Suprapubic skin (tissue), 4 donors: ENCODE measurements at regions not wholly inside any gene's neighbourhood (a gene's known extent, or its start where the extent isn't known, plus 50 kb on each side); places are given as distances from the start of the nearest gene placed in this dataset.

ENCODE experiments used
- EP300 ChIP-seq: sonication (generic); formaldehyde crosslinking; IDR thresholded peaks from one replicate; pipeline ENCODE4 v1.6.1; 2017; ENCODE audit warnings: antibody characterized with exemption
- POLR2A ChIP-seq, 2 donors: fragments of 450-650 bp; IDR thresholded peaks; one replicate each; pipeline ENCODE4 v1.6.1; 2017; ENCODE audit warnings: antibody characterized with exemption in 2 of 2, mild to moderate bottlenecking in 2 of 2, moderate library complexity in 2 of 2
- POLR2AphosphoS5 ChIP-seq, 3 donors: sonication (generic); formaldehyde crosslinking; IDR thresholded peaks; one replicate each; pipeline ENCODE4 v1.6.1; 2017; ENCODE audit warnings: antibody characterized with exemption in 3 of 3
- TF ChIP-seq, protein P1 (sequence below), 2 donors: fragments of 200-600 bp in 1 of 2; fragments of 450-650 bp in 1 of 2; sonication (generic) in 1 of 2; IDR thresholded peaks; one replicate each; pipeline ENCODE4 v1.5.1; 2016 to 2019; ENCODE audit warnings: antibody characterized with exemption in 2 of 2, mild to moderate bottlenecking in 1 of 2, moderate library complexity in 1 of 2

DNA sequence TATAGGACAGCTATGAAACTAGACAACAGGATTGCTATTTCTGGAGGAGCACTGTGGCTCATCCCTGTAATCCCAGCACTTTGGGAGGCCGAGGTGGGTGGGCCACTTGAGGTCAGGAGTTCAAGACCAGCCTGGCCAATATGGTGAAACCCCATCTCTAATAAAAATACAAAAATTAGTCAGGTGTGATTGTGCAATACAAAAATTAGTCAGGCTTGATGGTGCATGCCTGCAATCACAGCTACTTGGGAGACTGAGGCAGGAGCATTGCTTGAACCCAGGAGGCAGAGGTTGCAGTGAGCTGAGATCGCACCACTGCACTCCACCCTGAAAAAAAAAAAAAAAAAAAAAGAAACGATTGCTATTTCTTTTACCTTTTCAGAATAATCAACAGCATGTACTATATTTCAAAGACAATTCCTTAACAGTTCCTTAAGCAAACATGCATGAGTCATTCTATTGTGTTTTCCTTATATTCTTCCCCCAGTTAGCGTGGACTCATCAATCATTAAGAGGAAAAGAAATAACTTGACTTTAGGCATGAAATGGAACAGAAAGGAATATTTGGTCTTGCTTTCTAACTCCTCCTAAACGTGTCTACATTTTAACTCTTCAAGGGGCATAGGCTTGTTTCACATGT lies 162.6 kb downstream of the TAF11L14 start:
- TF ChIP-seq, protein P1, sequence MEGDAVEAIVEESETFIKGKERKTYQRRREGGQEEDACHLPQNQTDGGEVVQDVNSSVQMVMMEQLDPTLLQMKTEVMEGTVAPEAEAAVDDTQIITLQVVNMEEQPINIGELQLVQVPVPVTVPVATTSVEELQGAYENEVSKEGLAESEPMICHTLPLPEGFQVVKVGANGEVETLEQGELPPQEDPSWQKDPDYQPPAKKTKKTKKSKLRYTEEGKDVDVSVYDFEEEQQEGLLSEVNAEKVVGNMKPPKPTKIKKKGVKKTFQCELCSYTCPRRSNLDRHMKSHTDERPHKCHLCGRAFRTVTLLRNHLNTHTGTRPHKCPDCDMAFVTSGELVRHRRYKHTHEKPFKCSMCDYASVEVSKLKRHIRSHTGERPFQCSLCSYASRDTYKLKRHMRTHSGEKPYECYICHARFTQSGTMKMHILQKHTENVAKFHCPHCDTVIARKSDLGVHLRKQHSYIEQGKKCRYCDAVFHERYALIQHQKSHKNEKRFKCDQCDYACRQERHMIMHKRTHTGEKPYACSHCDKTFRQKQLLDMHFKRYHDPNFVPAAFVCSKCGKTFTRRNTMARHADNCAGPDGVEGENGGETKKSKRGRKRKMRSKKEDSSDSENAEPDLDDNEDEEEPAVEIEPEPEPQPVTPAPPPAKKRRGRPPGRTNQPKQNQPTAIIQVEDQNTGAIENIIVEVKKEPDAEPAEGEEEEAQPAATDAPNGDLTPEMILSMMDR (IDR thresholded peaks at IDR 0.05) = no peak
- TF ChIP-seq POLR2AphosphoS5 (IDR thresholded peaks at IDR 0.05) = no peak
- no peak for TF ChIP-seq POLR2A (IDR thresholded peaks at IDR 0.05)
- TF ChIP-seq EP300 = no peak
